ENCODE measurements at regions not wholly inside any gene's neighbourhood (a gene's known extent, or its start where the extent isn't known, plus 50 kb on each side); places are given as distances from the start of the nearest gene placed in this dataset.

GRCh38 chr14:98819867-98820206 lies 452.2 kb downstream of the BCL11B start:
- DNase-seq, result no peak
- TF ChIP-seq CTCF (IDR thresholded peaks at IDR 0.05), result no peak
- Mint-ChIP-seq H3K27me3 (ENCODE audit: insufficient read depth) (no peaks in the 10 kb centered on the region; the same call in none of the 2 replicates), H3K9me3 (peaks cover 49% of the 10 kb centered on the region), H3K4me3 (no peak overlapping the region), H3K36me3 (ENCODE audit: low read depth) (no peaks in the 10 kb centered on the region), H3K4me1 (ENCODE audit: low read depth) (no peaks in the 10 kb centered on the region), H3K27ac (no peak overlapping the region)

DNA sequence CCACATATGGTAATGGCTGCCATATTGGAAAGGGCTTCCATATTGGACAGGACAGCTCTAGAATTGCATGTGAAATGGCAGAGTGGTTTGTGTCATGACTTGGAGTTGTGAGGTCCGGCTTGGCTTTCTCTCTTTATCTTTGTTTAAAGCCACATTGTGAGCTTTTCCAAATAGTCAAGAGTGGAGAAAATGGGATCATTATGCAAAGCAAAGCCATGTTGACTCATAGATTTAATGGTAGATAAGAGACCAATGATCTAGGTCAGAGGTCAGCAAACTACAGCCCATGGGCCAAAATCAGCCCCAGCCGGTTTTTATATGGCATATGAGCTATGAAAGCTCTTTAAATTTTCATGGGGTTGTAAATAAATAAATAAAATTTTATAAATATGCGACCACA lies 449.1 kb downstream of the BCL11B start:
- no peak overlapping the region for H3K27ac Mint-ChIP-seq
- TF ChIP-seq CTCF (IDR thresholded peaks at IDR 0.05), result no peak
- H3K27me3 Mint-ChIP-seq (ENCODE audit: insufficient read depth), result no peaks in the 10 kb centered on the region; the same call in 1 of the 2 replicates
- no peaks in the 10 kb centered on the region for H3K4me1 Mint-ChIP-seq (ENCODE audit: low read depth)
- no peaks in the 10 kb centered on the region for H3K36me3 Mint-ChIP-seq (ENCODE audit: low read depth)
- DNase-seq, result no peak
- peaks cover 52% of the 10 kb centered on the region for H3K9me3 Mint-ChIP-seq
- H3K4me3 Mint-ChIP-seq, result no peak overlapping the region

DNA sequence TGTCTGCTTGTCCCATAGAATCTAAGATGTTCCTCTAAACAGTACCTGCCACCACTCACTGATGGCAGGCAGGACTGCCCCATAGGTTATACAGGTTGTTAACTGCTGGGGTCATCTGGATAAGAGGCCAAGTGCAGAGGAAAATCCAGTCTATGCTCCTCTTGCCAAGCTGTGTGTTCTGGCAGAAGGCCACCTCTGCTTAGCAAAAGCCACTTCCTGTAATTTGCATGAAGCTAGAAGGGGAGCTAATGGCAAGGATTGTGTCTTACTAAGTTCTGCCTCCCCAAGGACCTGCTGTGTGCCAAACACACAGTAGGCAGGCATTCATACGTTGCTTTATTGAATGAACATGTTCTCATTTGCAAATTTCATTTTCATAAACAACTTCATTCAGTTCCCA lies 445.4 kb downstream of the BCL11B start:
- Mint-ChIP-seq H3K4me3 (no peak overlapping the region), H3K36me3 (ENCODE audit: low read depth) (no peaks in the 10 kb centered on the region), H3K9me3 (peaks cover 30% of the 10 kb centered on the region), H3K27me3 (ENCODE audit: insufficient read depth) (no peaks in the 10 kb centered on the region), H3K27ac (no peak overlapping the region), H3K4me1 (ENCODE audit: low read depth) (no peaks in the 10 kb centered on the region)
- no peak for DNase-seq
- TF ChIP-seq CTCF (IDR thresholded peaks at IDR 0.05), result no peak

DNA sequence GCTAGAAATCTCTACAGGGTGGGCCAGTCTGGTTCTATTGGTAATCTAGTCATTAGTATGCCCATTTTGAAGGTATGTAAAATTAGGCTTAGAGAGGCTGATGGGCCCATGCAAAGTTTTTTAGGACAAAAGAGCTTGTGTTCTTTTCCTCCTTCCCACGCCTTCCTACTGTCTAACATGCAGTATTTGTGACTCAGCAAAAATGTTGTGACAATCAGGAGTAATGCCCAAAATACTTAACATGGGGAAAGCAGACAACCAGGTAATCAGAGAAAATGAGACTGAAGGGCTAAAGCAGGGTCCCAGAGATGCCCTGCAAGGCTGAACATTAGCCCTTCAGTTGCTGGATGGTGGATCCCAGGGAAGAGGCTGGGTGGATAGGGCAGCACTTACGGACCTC lies 437.9 kb downstream of the BCL11B start:
- DNase-seq, result no peak
- Mint-ChIP-seq H3K27ac (no peak overlapping the region), H3K27me3 (ENCODE audit: insufficient read depth) (peaks cover 2% of the 10 kb centered on the region; the same call in 1 of the 2 replicates), H3K4me1 (ENCODE audit: low read depth) (no peaks in the 10 kb centered on the region), H3K36me3 (ENCODE audit: low read depth) (no peaks in the 10 kb centered on the region), H3K9me3 (peaks cover 21% of the 10 kb centered on the region), H3K4me3 (no peak overlapping the region)
- no peak for TF ChIP-seq CTCF (IDR thresholded peaks at IDR 0.05)

DNA sequence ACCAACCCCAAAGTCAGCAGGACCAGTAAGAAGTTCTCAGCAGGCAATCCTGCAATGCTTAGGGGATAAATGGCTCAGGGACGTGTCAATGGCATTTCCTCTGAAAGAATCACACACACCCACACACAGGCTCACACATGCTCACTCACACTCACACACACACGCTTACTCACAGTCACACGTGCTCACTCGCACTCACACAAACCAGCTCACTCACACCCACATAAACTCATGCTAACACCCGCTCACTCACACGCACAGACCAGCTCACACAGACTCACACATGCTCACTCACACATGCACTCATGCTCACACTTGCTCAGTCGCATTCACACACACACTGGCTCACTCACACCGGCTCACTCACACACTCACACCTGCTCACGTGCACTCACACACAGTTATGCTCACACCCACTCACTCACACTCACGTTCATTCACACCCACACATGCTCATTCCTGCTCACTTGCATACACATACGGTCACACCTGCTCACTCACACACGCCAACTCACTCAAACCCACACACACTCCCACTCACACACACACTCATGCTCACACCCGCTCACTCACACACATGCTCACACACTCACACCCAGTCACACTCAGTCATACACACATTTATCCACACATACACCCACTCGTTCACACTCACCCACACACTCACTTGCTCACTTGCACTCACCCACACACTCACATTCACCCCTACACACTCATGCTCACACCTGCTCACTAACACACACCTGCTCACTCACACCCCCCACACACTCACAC lies 436.8 kb downstream of the BCL11B start:
- Mint-ChIP-seq H3K4me3 (no peak overlapping the region), H3K36me3 (ENCODE audit: low read depth) (no peaks in the 10 kb centered on the region), H3K4me1 (ENCODE audit: low read depth) (no peaks in the 10 kb centered on the region), H3K27ac (no peak overlapping the region), H3K27me3 (ENCODE audit: insufficient read depth) (peaks cover 2% of the 10 kb centered on the region; the same call in 1 of the 2 replicates), H3K9me3 (peaks cover 31% of the 10 kb centered on the region)
- TF ChIP-seq CTCF (IDR thresholded peaks at IDR 0.05), result no peak
- DNase-seq, result no peak

GRCh38 chr14:98835825-98836100 lies 436.2 kb downstream of the BCL11B start:
- peaks cover 2% of the 10 kb centered on the region; the same call in 1 of the 2 replicates for H3K27me3 Mint-ChIP-seq (ENCODE audit: insufficient read depth)
- no peaks in the 10 kb centered on the region for H3K4me1 Mint-ChIP-seq (ENCODE audit: low read depth)
- DNase-seq, result no peak
- no peak overlapping the region for H3K27ac Mint-ChIP-seq
- no peaks in the 10 kb centered on the region for H3K36me3 Mint-ChIP-seq (ENCODE audit: low read depth)
- H3K9me3 Mint-ChIP-seq, result peaks cover 36% of the 10 kb centered on the region
- H3K4me3 Mint-ChIP-seq, result no peak overlapping the region
- no peak for TF ChIP-seq CTCF (IDR thresholded peaks at IDR 0.05)
